Stomach smooth muscle (tissue), 2 donors: ENCODE measurements at regions not wholly inside any gene's neighbourhood (a gene's known extent, or its start where the extent isn't known, plus 50 kb on each side); places are given as distances from the start of the nearest gene placed in this dataset.
"Not testable (repeated sequence)": the region's sequence is repeated elsewhere in the genome, so short reads cannot be mapped to it uniquely, and the experiment has no call there.

Source experiments
- H3K27ac ChIP-seq: one replicate; pipeline ENCODE4 v1.7.0; 2013; ENCODE audit warnings: mild to moderate bottlenecking, low read length, inconsistent platforms
- H3K27me3 ChIP-seq, 2 donors: one replicate each; pipeline ENCODE4 v1.7.0; 2013; ENCODE audit warnings: low read length in 2 of 2; ENCODE audit not compliant: insufficient read depth in 2 of 2, control insufficient read depth in 1 of 2
- H3K36me3 ChIP-seq, 2 donors: one replicate each; pipeline ENCODE4 v1.7.0; 2013; ENCODE audit warnings: low read length in 2 of 2; ENCODE audit not compliant: control insufficient read depth in 2 of 2, insufficient read depth in 2 of 2
- H3K4me1 ChIP-seq: one replicate; pipeline ENCODE4 v1.7.0; 2013; ENCODE audit warnings: low read length; ENCODE audit not compliant: control insufficient read depth, insufficient read depth
- H3K4me3 ChIP-seq, 2 donors: one replicate each; pipeline ENCODE4 v1.7.0; 2013; ENCODE audit warnings: low read length in 2 of 2
- H3K9ac ChIP-seq, 2 donors: one replicate each; pipeline ENCODE4 v1.7.0; 2013; ENCODE audit warnings: low read length in 2 of 2, mild to moderate bottlenecking in 1 of 2
- H3K9me3 ChIP-seq, 2 donors: one replicate each; pipeline ENCODE4 v1.7.0; 2013; ENCODE audit warnings: low read length in 2 of 2; ENCODE audit not compliant: control insufficient read depth in 2 of 2
- donor health status: healthy.
- donor health status: Pancreatic carcinoma.

DNA sequence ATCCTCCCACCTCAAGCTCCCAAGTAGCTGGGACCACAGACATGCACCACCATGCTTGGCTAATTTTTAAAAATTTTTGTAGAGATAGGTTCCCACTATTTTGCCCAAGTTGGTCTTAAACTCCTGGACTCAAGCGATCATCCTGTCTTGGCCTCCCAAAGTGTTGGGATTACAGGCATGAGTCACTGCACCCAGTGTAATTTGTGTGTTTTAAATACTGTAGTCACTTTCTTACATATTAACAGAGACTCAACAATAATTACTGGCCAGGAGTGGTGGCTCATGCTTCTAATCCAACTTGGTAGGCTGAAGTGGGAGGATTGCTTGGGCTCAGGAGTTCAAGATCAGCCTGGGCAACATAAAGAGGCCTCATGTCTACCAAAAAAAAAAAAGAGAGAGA, 293.0 kb downstream of the RDH14 start:
- H3K27ac ChIP-seq, result no peak overlapping the region
- no peaks in the 10 kb centered on the region for H3K36me3 ChIP-seq
- no peak overlapping the region for H3K4me3 ChIP-seq
- H3K9me3 ChIP-seq, result no peaks in the 10 kb centered on the region
- H3K27me3 ChIP-seq, result no peaks in the 10 kb centered on the region
- H3K9ac ChIP-seq, result no peak overlapping the region
- H3K4me1 ChIP-seq, result no peaks in the 10 kb centered on the region

DNA sequence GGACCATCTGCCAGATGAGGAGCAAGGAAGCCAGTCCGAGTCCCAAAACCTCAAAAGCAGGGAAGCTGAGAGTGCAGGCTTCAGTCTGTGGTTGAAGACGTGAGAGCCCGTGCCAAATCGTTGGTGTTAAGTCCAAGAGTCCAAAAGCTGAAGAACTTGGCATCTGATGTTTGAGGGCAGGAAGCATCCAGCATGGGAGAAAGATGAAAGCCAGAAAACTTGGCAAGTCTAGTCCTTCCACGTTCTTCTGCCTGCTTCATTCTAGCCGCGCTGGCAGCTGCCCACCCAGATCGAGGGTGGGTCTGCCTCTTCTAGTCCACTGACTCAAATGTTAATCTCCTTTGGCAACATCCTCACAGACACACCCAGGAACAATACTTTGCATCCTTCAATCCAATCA, 293.8 kb downstream of the RDH14 start:
- not testable (repeated sequence) for H3K27ac ChIP-seq, H3K4me1 ChIP-seq, H3K4me3 ChIP-seq, H3K36me3 ChIP-seq, H3K9me3 ChIP-seq, H3K9ac ChIP-seq, H3K27me3 ChIP-seq

DNA sequence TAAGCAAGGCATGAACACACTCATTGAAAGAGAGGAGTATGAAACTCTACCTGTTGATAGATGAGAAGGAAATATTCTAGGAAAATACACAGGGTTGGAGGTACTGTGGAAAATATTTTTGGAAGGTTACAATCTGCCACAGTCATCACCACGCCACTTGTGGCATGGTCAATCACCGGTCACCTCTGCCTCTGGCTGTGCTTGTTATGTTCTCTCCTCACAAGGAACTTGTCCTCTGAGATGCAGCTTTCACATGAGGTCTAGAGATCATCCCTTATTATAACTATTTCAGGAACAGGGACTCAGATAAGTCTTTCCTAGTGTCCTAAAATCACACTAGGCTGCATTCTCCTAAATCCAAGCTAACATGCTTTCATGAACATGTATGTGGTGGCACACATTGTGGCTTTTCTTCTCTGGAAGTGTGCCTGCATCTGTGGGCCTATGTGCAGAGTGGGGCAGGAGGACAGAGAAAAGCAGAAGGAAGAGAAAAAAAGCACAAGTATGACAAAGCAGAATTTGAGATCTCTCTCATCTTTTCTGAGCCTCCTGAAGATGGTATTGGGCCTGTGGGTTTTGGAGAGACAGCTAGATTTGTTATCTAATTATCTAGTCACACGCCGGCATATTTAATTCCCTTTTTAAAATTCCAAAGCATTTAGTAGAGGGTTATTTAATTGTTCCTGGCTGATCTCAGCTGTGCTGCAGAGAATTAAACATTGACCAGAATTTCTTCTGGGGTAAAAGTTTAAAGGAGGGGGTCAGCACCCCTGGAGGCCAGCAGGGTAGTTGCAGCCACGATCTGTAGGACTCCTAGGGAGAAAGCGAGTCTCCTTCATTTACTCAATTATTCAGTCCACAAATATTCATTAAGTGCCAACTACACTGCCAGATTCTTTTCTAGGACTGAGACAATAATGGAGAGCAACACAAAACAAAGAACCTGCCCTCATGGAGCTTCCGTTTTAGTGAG, 294.6 kb downstream of the RDH14 start:
- H3K9ac ChIP-seq, result no peak overlapping the region

DNA sequence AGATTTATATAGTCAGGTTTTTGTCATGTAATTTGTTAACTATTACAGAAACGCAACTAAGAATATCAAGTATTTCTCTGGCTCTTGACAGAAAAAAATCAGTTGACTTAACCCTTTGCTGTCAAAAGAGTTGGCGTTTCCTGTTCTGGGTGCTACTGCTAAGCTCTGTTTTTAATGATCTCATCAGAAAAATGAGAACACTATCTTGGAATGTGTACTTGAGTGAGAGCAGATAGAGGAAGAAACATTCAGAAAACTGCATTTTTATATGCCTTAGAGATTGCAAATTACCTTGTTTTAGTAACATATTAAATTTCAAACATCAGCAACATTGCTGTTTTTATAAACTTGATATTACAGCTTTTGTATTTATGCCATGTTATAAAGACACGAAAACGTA, 297.9 kb downstream of the RDH14 start:
- Histone ChIP-seq H3K36me3 (no peaks in the 10 kb centered on the region), H3K4me1 (no peaks in the 10 kb centered on the region), H3K9ac (no peak overlapping the region), H3K4me3 (no peak overlapping the region), H3K9me3 (no peaks in the 10 kb centered on the region), H3K27me3 (no peaks in the 10 kb centered on the region), H3K27ac (no peak overlapping the region)

More for the DNA sequence above, 294.6 kb downstream of the RDH14 start:
- no peaks in the 10 kb centered on the region for H3K27me3 ChIP-seq
- no peaks in the 10 kb centered on the region for H3K36me3 ChIP-seq
- no peak overlapping the region for H3K4me3 ChIP-seq
- H3K27ac ChIP-seq, result no peak overlapping the region
- H3K4me1 ChIP-seq, result no peaks in the 10 kb centered on the region
- no peaks in the 10 kb centered on the region for H3K9me3 ChIP-seq

DNA sequence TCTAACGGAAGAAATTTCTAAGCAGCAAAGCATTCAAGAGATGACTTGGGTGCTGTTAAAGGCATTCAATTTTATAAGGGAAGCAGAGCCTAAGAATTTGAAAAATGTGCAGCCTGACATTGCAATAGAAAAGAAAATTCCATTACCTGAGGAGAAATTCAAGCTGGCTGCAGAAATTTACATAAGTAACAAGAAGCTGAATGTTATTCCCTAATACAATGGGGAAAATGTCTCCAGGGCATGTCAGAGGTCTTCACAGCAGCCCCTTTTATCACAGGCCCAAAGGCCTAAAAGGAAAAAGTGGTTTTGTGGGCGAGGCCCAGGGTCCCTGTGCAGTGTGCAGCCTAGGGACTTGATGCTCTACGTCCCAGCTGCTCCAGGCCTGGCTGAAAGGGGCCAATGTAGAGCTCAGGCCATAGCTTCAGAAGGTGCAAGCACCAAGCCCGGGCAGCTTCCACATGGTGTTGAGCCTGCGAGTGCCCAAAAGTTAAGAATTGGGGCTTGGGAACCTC, 306.7 kb downstream of the RDH14 start:
- no peaks in the 10 kb centered on the region for H3K4me1 ChIP-seq
- H3K27ac ChIP-seq, result no peak overlapping the region
- no peaks in the 10 kb centered on the region for H3K9me3 ChIP-seq

DNA sequence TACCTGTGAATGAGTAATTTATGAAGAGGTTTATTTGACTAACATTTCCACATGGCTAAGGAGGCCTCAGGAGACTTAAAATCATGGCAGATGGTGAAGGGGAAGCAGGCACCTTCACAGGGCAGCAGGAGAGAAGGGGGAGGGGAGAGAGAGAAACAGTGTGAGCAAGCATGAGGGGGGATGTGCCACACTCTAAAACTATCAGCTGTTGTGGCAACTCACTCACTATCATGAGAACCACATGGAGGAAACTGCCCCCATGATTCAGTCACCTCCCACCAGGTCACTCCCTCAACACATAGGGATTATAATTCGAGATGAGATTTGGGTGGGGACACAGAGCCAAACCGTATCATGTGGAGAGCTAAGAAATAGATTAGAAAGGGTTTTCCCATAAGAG, 309.0 kb downstream of the RDH14 start:
- Histone ChIP-seq H3K36me3 (no peaks in the 10 kb centered on the region), H3K9ac (no peak overlapping the region), H3K27ac (no peak overlapping the region), H3K9me3 (no peaks in the 10 kb centered on the region), H3K4me3 (no peak overlapping the region), H3K27me3 (no peaks in the 10 kb centered on the region), H3K4me1 (no peaks in the 10 kb centered on the region)

More for the DNA sequence above, 306.7 kb downstream of the RDH14 start:
- Histone ChIP-seq H3K9ac (no peak overlapping the region), H3K36me3 (no peaks in the 10 kb centered on the region), H3K27me3 (no peaks in the 10 kb centered on the region), H3K4me3 (no peak overlapping the region)

DNA sequence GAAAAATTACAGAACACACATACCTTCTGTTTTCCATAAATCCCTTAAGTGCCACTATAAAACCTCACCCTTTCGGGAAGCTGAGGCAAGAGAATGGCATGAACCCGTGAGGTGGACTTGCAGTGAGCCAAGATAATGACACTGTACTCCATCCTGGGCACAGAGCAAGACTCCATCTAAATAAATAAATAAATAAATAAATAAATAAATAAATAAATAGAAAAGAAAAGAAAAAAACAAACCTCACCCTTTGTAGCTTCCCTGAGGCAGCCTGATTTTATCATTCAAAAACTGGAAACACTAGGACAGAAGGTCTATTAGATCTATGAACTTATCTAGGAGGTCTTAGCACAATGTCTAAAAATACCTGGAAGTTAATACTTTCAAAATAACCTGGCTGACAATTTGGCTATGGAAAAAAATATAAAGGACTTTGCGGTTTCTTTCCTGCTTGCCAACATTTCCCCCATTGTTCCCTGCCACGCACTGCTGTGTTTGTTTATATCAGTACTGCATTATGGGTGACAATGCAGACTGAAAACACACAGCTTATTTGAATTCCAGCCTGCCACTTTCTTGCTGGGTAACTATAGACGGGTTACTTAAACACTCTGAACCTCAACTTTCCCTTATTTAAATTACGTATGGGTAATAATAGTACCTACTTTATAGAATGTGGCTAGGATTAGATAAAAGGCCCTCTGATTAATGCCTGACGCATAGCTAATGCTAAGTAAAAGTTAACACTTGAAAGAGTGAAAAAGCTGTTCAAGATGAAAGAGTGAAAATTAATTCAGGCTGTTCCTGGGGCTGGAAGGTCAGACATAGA, 313.0 kb downstream of the RDH14 start:
- H3K27ac ChIP-seq, result no peak overlapping the region
- H3K36me3 ChIP-seq, result no peaks in the 10 kb centered on the region
- no peak overlapping the region for H3K9ac ChIP-seq
- no peaks in the 10 kb centered on the region for H3K27me3 ChIP-seq
- no peak overlapping the region for H3K4me3 ChIP-seq
- no peaks in the 10 kb centered on the region for H3K4me1 ChIP-seq
- H3K9me3 ChIP-seq, result no peaks in the 10 kb centered on the region

DNA sequence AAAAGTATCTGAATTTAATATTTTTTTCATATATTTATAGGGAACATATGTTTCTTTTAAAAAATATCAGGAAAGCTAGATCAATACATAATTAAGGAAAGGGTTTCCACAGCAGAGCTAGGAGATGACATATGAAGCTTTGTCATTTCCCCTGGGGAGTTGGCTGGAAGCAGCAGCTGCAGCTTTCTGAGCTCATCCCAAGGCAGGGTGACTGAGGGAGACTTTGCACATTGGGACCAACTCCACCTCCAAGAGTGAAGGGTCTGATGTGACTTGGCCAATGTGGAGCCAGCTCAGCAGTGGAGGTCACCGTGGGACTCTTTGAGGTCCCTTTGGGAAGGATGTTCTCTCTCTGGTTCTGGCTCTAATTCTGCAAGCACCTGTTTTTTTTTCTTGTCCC, 315.1 kb downstream of the RDH14 start:
- no peaks in the 10 kb centered on the region for H3K36me3 ChIP-seq
- H3K4me1 ChIP-seq, result no peaks in the 10 kb centered on the region
- H3K4me3 ChIP-seq, result no peak overlapping the region
- no peak overlapping the region for H3K9ac ChIP-seq
- H3K27ac ChIP-seq, result no peak overlapping the region
- H3K9me3 ChIP-seq, result no peaks in the 10 kb centered on the region
- H3K27me3 ChIP-seq, result no peaks in the 10 kb centered on the region

DNA sequence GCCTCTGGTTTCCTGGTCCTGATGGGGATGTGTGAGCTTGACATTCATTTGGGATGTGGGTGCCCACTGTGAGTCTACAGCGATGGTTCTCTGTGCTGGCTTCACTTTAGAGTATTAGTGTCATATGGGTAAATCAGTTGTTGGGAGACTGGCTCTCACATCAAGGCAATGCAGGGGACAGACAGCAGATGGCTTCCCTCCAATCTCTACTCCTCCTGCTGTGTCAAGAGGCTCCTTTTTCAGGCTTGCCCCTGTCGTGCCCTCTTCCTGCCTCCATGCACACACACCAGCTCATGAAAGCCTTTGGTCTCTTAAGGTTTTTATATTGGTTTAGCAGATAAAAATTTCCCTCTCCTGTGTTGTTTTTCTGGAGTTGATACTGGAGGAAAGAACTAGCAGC, 315.6 kb downstream of the RDH14 start:
- H3K27me3 ChIP-seq, result no peaks in the 10 kb centered on the region
- no peak overlapping the region for H3K9ac ChIP-seq
- H3K4me3 ChIP-seq, result no peak overlapping the region
- no peaks in the 10 kb centered on the region for H3K36me3 ChIP-seq
- no peak overlapping the region for H3K27ac ChIP-seq
- no peaks in the 10 kb centered on the region for H3K9me3 ChIP-seq
- H3K4me1 ChIP-seq, result no peaks in the 10 kb centered on the region

DNA sequence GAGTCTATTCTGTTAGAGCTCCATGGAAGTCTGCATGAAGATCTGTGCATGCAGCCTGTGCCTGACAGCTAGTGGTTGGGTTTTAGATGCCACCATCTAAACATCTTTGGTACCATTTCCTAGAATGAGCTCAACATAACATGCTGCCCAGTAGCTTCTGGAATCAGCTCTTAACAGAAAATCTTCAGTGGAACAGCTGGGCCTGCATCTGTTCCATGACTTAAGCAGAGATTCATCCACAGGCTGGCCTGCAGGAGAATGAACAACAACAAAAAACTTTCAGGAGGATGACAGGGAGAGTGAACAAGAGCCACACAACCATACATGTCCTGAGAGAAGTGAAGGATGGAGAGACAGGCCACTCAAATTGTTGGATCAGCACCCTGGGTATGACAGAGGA, 316.6 kb downstream of the RDH14 start:
- Histone ChIP-seq H3K27me3 (no peaks in the 10 kb centered on the region), H3K4me3 (no peak overlapping the region), H3K27ac (no peak overlapping the region), H3K4me1 (no peaks in the 10 kb centered on the region), H3K36me3 (no peaks in the 10 kb centered on the region), H3K9me3 (no peaks in the 10 kb centered on the region), H3K9ac (no peak overlapping the region)
